ENCODE measurements at regions not wholly inside any gene's neighbourhood (a gene's known extent, or its start where the extent isn't known, plus 50 kb on each side); places are given as distances from the start of the nearest gene placed in this dataset.

DNA sequence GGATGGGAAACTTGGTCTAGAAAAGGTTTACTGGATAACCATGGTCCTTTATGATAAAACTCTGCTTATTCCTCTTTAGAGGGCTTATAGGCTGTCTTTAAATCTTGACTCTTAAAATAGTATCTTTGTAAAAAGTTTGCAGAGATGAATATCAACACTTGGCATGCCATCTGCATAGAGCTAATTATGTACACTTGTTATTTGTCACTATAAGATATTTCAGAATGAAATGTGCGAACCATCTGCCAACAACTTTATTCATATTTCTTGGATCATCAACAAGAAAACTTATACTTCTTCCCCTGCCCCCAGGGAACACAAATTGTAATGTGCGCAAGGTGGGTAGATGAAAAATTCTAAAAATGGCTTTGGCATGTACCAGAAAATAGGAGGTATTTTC lies 653.0 kb upstream of the CHAC2 start:
- TF ChIP-seq, protein P1, sequence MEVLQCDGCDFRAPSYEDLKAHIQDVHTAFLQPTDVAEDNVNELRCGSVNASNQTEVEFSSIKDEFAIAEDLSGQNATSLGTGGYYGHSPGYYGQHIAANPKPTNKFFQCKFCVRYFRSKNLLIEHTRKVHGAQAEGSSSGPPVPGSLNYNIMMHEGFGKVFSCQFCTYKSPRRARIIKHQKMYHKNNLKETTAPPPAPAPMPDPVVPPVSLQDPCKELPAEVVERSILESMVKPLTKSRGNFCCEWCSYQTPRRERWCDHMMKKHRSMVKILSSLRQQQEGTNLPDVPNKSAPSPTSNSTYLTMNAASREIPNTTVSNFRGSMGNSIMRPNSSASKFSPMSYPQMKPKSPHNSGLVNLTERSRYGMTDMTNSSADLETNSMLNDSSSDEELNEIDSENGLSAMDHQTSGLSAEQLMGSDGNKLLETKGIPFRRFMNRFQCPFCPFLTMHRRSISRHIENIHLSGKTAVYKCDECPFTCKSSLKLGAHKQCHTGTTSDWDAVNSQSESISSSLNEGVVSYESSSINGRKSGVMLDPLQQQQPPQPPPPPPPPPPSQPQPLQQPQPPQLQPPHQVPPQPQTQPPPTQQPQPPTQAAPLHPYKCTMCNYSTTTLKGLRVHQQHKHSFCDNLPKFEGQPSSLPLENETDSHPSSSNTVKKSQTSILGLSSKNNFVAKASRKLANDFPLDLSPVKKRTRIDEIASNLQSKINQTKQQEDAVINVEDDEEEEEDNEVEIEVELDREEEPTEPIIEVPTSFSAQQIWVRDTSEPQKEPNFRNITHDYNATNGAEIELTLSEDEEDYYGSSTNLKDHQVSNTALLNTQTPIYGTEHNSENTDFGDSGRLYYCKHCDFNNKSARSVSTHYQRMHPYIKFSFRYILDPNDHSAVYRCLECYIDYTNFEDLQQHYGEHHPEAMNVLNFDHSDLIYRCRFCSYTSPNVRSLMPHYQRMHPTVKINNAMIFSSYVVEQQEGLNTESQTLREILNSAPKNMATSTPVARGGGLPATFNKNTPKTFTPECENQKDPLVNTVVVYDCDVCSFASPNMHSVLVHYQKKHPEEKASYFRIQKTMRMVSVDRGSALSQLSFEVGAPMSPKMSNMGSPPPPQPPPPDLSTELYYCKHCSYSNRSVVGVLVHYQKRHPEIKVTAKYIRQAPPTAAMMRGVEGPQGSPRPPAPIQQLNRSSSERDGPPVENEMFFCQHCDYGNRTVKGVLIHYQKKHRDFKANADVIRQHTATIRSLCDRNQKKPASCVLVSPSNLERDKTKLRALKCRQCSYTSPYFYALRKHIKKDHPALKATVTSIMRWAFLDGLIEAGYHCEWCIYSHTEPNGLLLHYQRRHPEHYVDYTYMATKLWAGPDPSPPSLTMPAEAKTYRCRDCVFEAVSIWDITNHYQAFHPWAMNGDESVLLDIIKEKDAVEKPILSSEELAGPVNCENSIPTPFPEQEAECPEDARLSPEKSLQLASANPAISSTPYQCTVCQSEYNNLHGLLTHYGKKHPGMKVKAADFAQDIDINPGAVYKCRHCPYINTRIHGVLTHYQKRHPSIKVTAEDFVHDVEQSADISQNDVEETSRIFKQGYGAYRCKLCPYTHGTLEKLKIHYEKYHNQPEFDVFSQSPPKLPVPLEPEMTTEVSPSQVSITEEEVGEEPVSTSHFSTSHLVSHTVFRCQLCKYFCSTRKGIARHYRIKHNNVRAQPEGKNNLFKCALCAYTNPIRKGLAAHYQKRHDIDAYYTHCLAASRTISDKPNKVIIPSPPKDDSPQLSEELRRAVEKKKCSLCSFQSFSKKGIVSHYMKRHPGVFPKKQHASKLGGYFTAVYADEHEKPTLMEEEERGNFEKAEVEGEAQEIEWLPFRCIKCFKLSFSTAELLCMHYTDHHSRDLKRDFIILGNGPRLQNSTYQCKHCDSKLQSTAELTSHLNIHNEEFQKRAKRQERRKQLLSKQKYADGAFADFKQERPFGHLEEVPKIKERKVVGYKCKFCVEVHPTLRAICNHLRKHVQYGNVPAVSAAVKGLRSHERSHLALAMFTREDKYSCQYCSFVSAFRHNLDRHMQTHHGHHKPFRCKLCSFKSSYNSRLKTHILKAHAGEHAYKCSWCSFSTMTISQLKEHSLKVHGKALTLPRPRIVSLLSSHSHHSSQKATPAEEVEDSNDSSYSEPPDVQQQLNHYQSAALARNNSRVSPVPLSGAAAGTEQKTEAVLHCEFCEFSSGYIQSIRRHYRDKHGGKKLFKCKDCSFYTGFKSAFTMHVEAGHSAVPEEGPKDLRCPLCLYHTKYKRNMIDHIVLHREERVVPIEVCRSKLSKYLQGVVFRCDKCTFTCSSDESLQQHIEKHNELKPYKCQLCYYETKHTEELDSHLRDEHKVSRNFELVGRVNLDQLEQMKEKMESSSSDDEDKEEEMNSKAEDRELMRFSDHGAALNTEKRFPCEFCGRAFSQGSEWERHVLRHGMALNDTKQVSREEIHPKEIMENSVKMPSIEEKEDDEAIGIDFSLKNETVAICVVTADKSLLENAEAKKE (CRISPR knock-in tag; IDR thresholded peaks at IDR 0.05), result no peak
- no peak for TF ChIP-seq EZH2 (IDR thresholded peaks at IDR 0.05; ENCODE audit: low read depth, unreplicated experiment)
- no peak for TF ChIP-seq CTCF (conservative IDR thresholded peaks at IDR 0.05; ENCODE audit: low read depth in 2 of 2)
- no peak for TF ChIP-seq POLR2AphosphoS5 (IDR thresholded peaks at IDR 0.05; ENCODE audit: low read depth)
- TF ChIP-seq JUNB (IDR thresholded peaks at IDR 0.05; ENCODE audit: unreplicated experiment), result no peak
- no peak for TF ChIP-seq CREB1 (CRISPR knock-in tag; IDR thresholded peaks at IDR 0.05; ENCODE audit: low read depth)
- TF ChIP-seq, protein P2, sequence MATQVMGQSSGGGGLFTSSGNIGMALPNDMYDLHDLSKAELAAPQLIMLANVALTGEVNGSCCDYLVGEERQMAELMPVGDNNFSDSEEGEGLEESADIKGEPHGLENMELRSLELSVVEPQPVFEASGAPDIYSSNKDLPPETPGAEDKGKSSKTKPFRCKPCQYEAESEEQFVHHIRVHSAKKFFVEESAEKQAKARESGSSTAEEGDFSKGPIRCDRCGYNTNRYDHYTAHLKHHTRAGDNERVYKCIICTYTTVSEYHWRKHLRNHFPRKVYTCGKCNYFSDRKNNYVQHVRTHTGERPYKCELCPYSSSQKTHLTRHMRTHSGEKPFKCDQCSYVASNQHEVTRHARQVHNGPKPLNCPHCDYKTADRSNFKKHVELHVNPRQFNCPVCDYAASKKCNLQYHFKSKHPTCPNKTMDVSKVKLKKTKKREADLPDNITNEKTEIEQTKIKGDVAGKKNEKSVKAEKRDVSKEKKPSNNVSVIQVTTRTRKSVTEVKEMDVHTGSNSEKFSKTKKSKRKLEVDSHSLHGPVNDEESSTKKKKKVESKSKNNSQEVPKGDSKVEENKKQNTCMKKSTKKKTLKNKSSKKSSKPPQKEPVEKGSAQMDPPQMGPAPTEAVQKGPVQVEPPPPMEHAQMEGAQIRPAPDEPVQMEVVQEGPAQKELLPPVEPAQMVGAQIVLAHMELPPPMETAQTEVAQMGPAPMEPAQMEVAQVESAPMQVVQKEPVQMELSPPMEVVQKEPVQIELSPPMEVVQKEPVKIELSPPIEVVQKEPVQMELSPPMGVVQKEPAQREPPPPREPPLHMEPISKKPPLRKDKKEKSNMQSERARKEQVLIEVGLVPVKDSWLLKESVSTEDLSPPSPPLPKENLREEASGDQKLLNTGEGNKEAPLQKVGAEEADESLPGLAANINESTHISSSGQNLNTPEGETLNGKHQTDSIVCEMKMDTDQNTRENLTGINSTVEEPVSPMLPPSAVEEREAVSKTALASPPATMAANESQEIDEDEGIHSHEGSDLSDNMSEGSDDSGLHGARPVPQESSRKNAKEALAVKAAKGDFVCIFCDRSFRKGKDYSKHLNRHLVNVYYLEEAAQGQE (IDR thresholded peaks at IDR 0.05; ENCODE audit: unreplicated experiment), result no peak
- no peak for TF ChIP-seq EZH2phosphoT487 (IDR thresholded peaks at IDR 0.05; ENCODE audit: unreplicated experiment)
- no peak for TF ChIP-seq ZNF331 (CRISPR knock-in tag; IDR thresholded peaks at IDR 0.05; ENCODE audit: low read depth)
- no peak for TF ChIP-seq ETS1 (IDR thresholded peaks at IDR 0.05)

Data from GM23338 (cell line).